ENCODE measurements at regions not wholly inside any gene's neighbourhood (a gene's known extent, or its start where the extent isn't known, plus 50 kb on each side); places are given as distances from the start of the nearest gene placed in this dataset.

- H3K27me3 ChIP-seq (ENCODE audit: insufficient read depth, low read length): no peaks in the 10 kb centered on the region
- no peak overlapping the region for H3K9ac ChIP-seq (ENCODE audit: low read depth, low read length)
- no peak overlapping the region for H3K4me3 ChIP-seq (ENCODE audit: low read length)
- H3K36me3 ChIP-seq (ENCODE audit: insufficient read depth, low read length): no peaks in the 10 kb centered on the region
- H3K9me3 ChIP-seq (ENCODE audit: insufficient read depth, low read depth, low read length): peaks cover 6% of the 10 kb centered on the region; the same call in 1 of the 2 replicates
- H3K27ac ChIP-seq (ENCODE audit: low read depth, low read length): no peak overlapping the region
- H3K4me1 ChIP-seq (ENCODE audit: insufficient read depth, low read length): peaks cover 8% of the 10 kb centered on the region; the same call in 1 of the 2 replicates
- WGBS: 38% methylated on average over 2 of the region's 2 CpGs
These were observed 106.1 kb upstream of the HS3ST1 start for GRCh38 chr4:11534623-11535302.

- Histone ChIP-seq H3K27ac (ENCODE audit: low read depth, low read length) (no peak overlapping the region), H3K36me3 (ENCODE audit: insufficient read depth, low read length) (no peaks in the 10 kb centered on the region), H3K9me3 (ENCODE audit: insufficient read depth, low read depth, low read length) (peaks cover 6% of the 10 kb centered on the region; the same call in 1 of the 2 replicates), H3K4me1 (ENCODE audit: insufficient read depth, low read length) (peaks cover 8% of the 10 kb centered on the region; the same call in 1 of the 2 replicates), H3K9ac (ENCODE audit: low read depth, low read length) (no peak overlapping the region), H3K27me3 (ENCODE audit: insufficient read depth, low read length) (no peaks in the 10 kb centered on the region), H3K4me3 (ENCODE audit: low read length) (no peak overlapping the region)
- 94% methylated on average over 2 of the region's 2 CpGs for WGBS
These were observed 103.4 kb upstream of the HS3ST1 start for GRCh38 chr4:11532138-11532537.

- Histone ChIP-seq H3K9me3 (ENCODE audit: insufficient read depth, low read depth, low read length) (peaks cover 6% of the 10 kb centered on the region; the same call in 1 of the 2 replicates), H3K4me1 (ENCODE audit: insufficient read depth, low read length) (no peaks in the 10 kb centered on the region; the same call in none of the 2 replicates), H3K9ac (ENCODE audit: low read depth, low read length) (no peak overlapping the region), H3K27ac (ENCODE audit: low read depth, low read length) (no peak overlapping the region), H3K36me3 (ENCODE audit: insufficient read depth, low read length) (no peaks in the 10 kb centered on the region), H3K4me3 (ENCODE audit: low read length) (no peak overlapping the region), H3K27me3 (ENCODE audit: insufficient read depth, low read length) (no peaks in the 10 kb centered on the region)
- 90% methylated on average over 9 of the region's 9 CpGs for WGBS
These were observed 101.0 kb upstream of the HS3ST1 start for GRCh38 chr4:11529625-11530201.

- H3K4me3 ChIP-seq (ENCODE audit: low read length): no peak overlapping the region
- no peak overlapping the region for H3K9ac ChIP-seq (ENCODE audit: low read depth, low read length)
- no peaks in the 10 kb centered on the region for H3K36me3 ChIP-seq (ENCODE audit: insufficient read depth, low read length)
- H3K9me3 ChIP-seq (ENCODE audit: insufficient read depth, low read depth, low read length): no peaks in the 10 kb centered on the region
- no peaks in the 10 kb centered on the region; the same call in 1 of the 2 replicates for H3K4me1 ChIP-seq (ENCODE audit: insufficient read depth, low read length)
- H3K27ac ChIP-seq (ENCODE audit: low read depth, low read length): no peak overlapping the region
- WGBS: 95% methylated on average over 1 of the region's 1 CpG
- no peaks in the 10 kb centered on the region for H3K27me3 ChIP-seq (ENCODE audit: insufficient read depth, low read length)
These were observed 96.4 kb upstream of the HS3ST1 start for GRCh38 chr4:11525085-11525484.

GRCh38 chr4:11518754-11519153 is 90.1 kb upstream of the HS3ST1 start:
- Histone ChIP-seq H3K9me3 (ENCODE audit: insufficient read depth, low read depth, low read length) (no peaks in the 10 kb centered on the region), H3K4me3 (ENCODE audit: low read length) (no peak overlapping the region), H3K9ac (ENCODE audit: low read depth, low read length) (no peak overlapping the region), H3K4me1 (ENCODE audit: insufficient read depth, low read length) (no peaks in the 10 kb centered on the region), H3K27ac (ENCODE audit: low read depth, low read length) (no peak overlapping the region), H3K27me3 (ENCODE audit: insufficient read depth, low read length) (no peaks in the 10 kb centered on the region), H3K36me3 (ENCODE audit: insufficient read depth, low read length) (no peaks in the 10 kb centered on the region)
- 93% methylated on average over 1 of the region's 1 CpG for WGBS

- H3K4me3 ChIP-seq (ENCODE audit: low read length): no peak overlapping the region
- WGBS: 92% methylated on average over 11 of the region's 11 CpGs
- H3K9ac ChIP-seq (ENCODE audit: low read depth, low read length): no peak overlapping the region
- no peaks in the 10 kb centered on the region for H3K36me3 ChIP-seq (ENCODE audit: insufficient read depth, low read length)
- no peak overlapping the region for H3K27ac ChIP-seq (ENCODE audit: low read depth, low read length)
- no peaks in the 10 kb centered on the region for H3K4me1 ChIP-seq (ENCODE audit: insufficient read depth, low read length)
- H3K27me3 ChIP-seq (ENCODE audit: insufficient read depth, low read length): no peaks in the 10 kb centered on the region
- no peaks in the 10 kb centered on the region for H3K9me3 ChIP-seq (ENCODE audit: insufficient read depth, low read depth, low read length)
These were observed 86.2 kb upstream of the HS3ST1 start for GRCh38 chr4:11514779-11515419.

- Histone ChIP-seq H3K9me3 (ENCODE audit: insufficient read depth, low read depth, low read length) (no peaks in the 10 kb centered on the region), H3K36me3 (ENCODE audit: insufficient read depth, low read length) (no peaks in the 10 kb centered on the region), H3K27me3 (ENCODE audit: insufficient read depth, low read length) (no peaks in the 10 kb centered on the region), H3K4me3 (ENCODE audit: low read length) (no peak overlapping the region), H3K4me1 (ENCODE audit: insufficient read depth, low read length) (no peaks in the 10 kb centered on the region), H3K9ac (ENCODE audit: low read depth, low read length) (no peak overlapping the region), H3K27ac (ENCODE audit: low read depth, low read length) (no peak overlapping the region)
- 84% methylated on average over 3 of the region's 3 CpGs for WGBS
These were observed 85.3 kb upstream of the HS3ST1 start for GRCh38 chr4:11514003-11514402.

GRCh38 chr4:11512871-11513270 is 84.2 kb upstream of the HS3ST1 start:
- 91% methylated on average over 1 of the region's 1 CpG for WGBS
- no peaks in the 10 kb centered on the region for H3K9me3 ChIP-seq (ENCODE audit: insufficient read depth, low read depth, low read length)
- H3K27me3 ChIP-seq (ENCODE audit: insufficient read depth, low read length): no peaks in the 10 kb centered on the region
- H3K4me3 ChIP-seq (ENCODE audit: low read length): no peak overlapping the region
- no peak overlapping the region for H3K27ac ChIP-seq (ENCODE audit: low read depth, low read length)
- no peaks in the 10 kb centered on the region for H3K4me1 ChIP-seq (ENCODE audit: insufficient read depth, low read length)
- no peaks in the 10 kb centered on the region for H3K36me3 ChIP-seq (ENCODE audit: insufficient read depth, low read length)
- H3K9ac ChIP-seq (ENCODE audit: low read depth, low read length): no peak overlapping the region

- Histone ChIP-seq H3K9ac (ENCODE audit: low read depth, low read length) (no peak overlapping the region), H3K4me3 (ENCODE audit: low read length) (no peak overlapping the region), H3K36me3 (ENCODE audit: insufficient read depth, low read length) (no peaks in the 10 kb centered on the region), H3K27ac (ENCODE audit: low read depth, low read length) (no peak overlapping the region), H3K4me1 (ENCODE audit: insufficient read depth, low read length) (no peaks in the 10 kb centered on the region), H3K27me3 (ENCODE audit: insufficient read depth, low read length) (no peaks in the 10 kb centered on the region), H3K9me3 (ENCODE audit: insufficient read depth, low read depth, low read length) (no peaks in the 10 kb centered on the region)
- WGBS: 81% methylated on average over 3 of the region's 3 CpGs
These were observed 82.6 kb upstream of the HS3ST1 start for GRCh38 chr4:11511321-11511720.

- Histone ChIP-seq H3K36me3 (ENCODE audit: insufficient read depth, low read length) (no peaks in the 10 kb centered on the region), H3K27me3 (ENCODE audit: insufficient read depth, low read length) (no peaks in the 10 kb centered on the region), H3K9me3 (ENCODE audit: insufficient read depth, low read depth, low read length) (no peaks in the 10 kb centered on the region), H3K27ac (ENCODE audit: low read depth, low read length) (no peak overlapping the region), H3K4me1 (ENCODE audit: insufficient read depth, low read length) (no peaks in the 10 kb centered on the region), H3K9ac (ENCODE audit: low read depth, low read length) (no peak overlapping the region), H3K4me3 (ENCODE audit: low read length) (no peak overlapping the region)
- WGBS: 65% methylated on average over 3 of the region's 3 CpGs
These were observed 79.2 kb upstream of the HS3ST1 start for GRCh38 chr4:11507920-11508319.

- H3K4me1 ChIP-seq (ENCODE audit: insufficient read depth, low read length): no peaks in the 10 kb centered on the region
- H3K9me3 ChIP-seq (ENCODE audit: insufficient read depth, low read depth, low read length): no peaks in the 10 kb centered on the region
- no peaks in the 10 kb centered on the region for H3K27me3 ChIP-seq (ENCODE audit: insufficient read depth, low read length)
- H3K9ac ChIP-seq (ENCODE audit: low read depth, low read length): no peak overlapping the region
- 96% methylated on average over 4 of the region's 4 CpGs for WGBS
- no peaks in the 10 kb centered on the region for H3K36me3 ChIP-seq (ENCODE audit: insufficient read depth, low read length)
- no peak overlapping the region for H3K27ac ChIP-seq (ENCODE audit: low read depth, low read length)
- H3K4me3 ChIP-seq (ENCODE audit: low read length): no peak overlapping the region
These were observed 77.5 kb upstream of the HS3ST1 start for GRCh38 chr4:11506194-11506593.
